ACHN (cell line): ENCODE measurements at regions not wholly inside any gene's neighbourhood (a gene's known extent, or its start where the extent isn't known, plus 50 kb on each side); places are given as distances from the start of the nearest gene placed in this dataset.
"Not testable (repeated sequence)": the region's sequence is repeated elsewhere in the genome, so short reads cannot be mapped to it uniquely, and the experiment has no call there.

ENCODE experiments used
- DNase-seq: peaks from one replicate; pipeline ENCODE4 v3.0.0-alpha.2; 2015
- in situ Hi-C: cut with HindIII; loops from 2 replicates; pipeline ENCODE4 v1.10.0; 2017; ENCODE audit warnings: low sequenced_read_pairs, low pct_ligation_motif_present, low pct_unique_long_range_greater_than_20kb

DNA sequence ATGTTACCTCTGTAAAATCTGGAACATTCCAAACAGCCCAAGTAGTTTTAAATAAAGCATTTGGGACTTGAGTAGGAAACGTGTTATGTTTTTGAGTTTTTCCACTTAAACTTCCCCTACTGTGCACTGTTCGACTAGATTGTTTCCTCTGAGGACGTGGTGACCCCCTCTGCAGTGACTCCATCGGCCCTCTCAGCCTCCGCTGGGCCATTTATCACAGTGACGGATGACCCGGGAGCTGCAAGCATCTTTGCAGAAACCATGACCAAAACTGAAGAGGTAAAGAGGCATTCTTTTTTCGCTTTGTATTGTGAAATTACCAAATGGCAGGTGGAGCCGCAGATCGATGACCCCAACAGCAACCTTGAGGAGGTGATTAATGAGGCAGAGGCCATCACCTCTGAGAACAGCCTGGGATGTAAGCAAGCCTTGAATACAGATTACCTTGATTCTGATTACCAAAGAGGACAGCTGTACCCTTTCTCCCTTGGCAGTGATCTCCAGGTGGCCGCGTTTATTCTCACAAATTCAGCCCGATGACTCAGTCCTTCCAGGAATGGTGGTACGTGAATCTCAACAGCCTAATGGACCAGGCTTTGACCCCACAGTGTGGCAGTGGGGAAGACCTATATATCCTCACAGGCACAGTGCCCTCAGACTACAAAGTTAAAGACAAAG is 79.1 kb upstream of the FAN1 start:
- in situ Hi-C loops: no loop called here
- no peak for DNase-seq

DNA sequence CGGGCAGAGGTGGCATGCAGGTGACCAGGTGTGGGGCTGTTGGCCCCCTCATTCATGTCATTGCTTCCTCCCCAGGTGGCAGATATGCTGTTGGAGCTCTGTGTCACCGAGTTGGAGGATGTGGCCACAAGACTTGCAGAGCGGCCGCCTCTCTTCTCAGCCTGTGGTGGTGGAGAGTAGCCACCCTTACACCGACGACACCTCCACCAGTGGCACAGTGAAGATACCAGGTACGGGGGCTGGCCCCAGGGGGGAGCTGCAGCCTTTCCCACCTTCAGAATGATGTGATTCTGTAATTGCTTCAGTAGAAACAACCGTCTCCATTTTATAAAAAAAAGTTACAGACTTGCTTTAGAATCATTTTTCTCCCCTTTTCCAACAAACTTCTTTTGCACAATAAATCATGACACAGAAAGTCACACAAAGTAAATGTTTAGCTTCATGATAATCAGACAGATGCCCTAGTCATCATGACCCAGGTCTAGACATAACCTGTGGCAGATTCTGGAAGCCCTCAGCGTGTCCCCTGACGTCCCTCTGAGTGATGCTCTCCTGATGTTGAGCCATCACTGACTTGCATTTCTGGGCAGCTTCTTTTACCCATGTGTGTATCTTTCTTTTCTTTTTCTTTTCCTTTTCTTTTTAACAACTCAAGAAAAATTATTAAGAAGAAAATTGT is 76.0 kb upstream of the FAN1 start:
- no peak for DNase-seq
- in situ Hi-C loops: no loop called here

DNA sequence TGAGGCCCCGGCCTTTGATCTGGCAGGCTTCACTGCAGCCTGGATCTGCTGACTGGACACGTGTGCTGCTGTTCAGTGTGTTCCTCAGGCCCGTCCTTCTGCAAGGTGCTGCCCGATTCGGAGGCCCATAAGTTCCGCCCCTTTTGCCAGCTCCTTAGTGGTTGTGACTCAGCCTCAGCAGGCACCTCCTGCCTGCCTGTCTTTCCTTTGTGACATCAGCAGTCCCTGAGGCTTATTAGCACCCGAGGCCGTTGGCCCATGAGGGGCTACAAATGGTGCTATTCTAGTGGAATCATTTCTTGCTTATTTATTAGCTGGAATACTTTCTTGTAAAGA is 75.4 kb upstream of the FAN1 start:
- peak; percentile 54 for DNase-seq
- in situ Hi-C loops: not testable (repeated sequence)

DNA sequence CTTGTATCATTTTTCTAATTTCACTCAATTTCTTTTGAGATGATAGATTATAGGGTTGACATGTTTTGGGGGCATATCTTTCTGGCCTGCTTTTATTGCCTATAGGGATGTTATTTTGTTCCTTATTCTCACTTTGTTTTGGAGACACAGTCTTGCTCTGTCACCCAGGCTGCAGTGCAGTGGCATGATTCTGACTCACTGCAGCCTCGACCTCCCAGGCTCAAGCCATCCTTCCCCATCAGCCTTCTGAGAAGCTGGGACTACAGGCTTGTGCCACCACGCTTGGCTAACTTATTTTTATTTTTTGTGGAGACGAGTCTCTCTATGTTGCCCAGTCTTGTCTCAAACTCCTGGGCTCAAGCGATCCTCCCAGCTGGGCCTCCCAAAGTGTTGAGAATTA is 72.8 kb upstream of the FAN1 start:
- in situ Hi-C loops: no loop called here
- DNase-seq: no peak

DNA sequence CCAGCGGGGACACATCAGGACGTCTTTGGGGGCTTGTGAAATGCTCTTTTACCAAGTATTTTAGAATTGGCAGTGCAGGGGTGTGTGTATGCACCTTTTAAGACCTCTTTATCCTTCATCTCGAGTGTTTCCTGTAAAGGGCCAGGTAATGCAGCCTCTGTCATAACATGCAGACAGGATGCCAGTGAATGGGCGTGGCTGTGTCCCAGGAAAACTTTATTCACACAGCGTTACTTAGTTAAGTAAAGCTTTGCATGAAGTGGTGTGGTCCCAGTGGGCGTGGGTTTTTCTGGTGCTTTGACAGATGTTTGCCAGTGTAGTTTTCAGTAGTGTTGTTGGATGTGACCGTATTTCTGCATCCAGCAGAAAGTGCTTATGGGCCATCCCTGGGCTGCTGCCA is 70.3 kb upstream of the FAN1 start:
- in situ Hi-C loops, DNase-seq: not testable (repeated sequence)

DNA sequence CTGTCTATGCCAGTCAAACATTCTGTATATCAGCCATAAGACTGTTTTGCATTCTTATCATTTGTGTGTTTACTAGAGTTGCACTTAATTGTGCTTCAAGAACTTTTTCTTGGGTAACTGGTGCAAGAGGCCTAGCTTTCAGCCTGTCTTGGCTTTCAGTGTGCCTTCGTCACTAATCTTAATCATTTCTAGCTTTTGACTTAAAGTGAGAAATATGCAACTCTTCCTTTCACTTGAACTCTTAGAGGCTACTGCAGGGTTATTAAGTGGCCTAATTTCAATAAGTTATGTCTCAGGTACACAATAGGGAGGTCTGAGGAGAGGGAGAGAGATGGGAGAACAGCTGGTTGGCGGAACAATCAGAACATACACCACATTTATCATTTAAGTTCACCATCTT is 62.1 kb upstream of the FAN1 start:
- in situ Hi-C loops: not testable (repeated sequence)

DNA sequence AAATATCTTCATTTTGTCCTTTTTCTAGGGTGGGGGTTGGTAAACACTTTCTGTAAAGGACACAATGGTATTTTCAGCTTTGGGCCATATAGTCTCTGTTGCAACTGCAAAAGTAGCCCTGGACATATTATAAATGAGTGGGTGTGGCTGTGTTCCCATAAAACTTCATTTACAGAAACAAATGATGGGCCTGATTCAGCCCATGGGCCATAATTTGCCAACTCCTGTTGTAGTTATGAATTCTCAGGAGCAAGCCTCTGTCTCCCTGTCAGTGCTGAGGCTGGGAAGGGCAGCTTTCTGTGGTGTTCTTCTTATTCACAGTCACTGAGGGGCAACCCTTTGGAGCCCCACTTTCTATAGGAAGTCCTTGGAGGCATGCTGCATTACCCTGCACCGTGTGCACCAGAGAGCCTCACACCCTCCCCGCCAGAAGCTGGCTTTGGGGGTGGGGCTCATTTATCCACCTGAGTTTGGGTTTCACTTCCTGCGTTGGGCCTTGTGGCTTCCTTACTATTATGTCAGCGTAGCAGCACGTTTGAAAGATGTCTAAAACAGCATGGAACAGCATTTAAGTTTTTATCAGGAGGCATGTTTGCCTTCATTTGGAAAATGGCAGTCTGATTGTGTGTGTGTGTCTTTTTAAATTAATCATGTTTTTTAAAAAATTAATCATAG is 60.8 kb upstream of the FAN1 start:
- in situ Hi-C loops, DNase-seq: not testable (repeated sequence)

More for the DNA sequence above, 62.1 kb upstream of the FAN1 start:
- not testable (repeated sequence) for DNase-seq

DNA sequence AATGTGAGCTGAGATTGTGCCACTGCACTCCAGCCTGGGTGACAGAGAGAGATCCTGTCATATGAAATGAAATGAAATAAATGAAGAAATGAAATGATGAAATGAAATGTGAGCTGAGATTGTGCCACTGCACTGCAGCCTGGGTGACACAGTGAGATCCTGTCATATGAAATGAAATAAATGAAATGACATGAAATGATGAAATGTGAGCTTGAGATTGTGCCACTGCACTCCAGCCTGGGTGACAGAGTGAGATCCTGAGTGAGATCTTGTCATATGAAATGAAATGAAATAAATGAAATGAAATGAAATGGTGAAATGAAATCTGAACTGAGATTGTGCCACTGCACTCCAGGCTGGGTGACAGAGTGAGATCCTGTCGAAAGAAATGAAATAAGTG is 58.2 kb upstream of the FAN1 start:
- DNase-seq, in situ Hi-C loops: not testable (repeated sequence)
